GM23338 (cell line): ENCODE measurements at regions not wholly inside any gene's neighbourhood (a gene's known extent, or its start where the extent isn't known, plus 50 kb on each side); places are given as distances from the start of the nearest gene placed in this dataset.

Source experiments
- ATAC-seq: fragments of 200-7000 bp; cut with Tn5 transposase; 3 replicates; pipeline ENCODE4 v1.9.1; 2020
- DNase-seq: peaks from one replicate; pipeline ENCODE4 v3.0.0-alpha.2; 2015; ENCODE audit warnings: low spot score
- H2AFZ ChIP-seq: fragments of 200-600 bp; sonication (generic); 2 replicates; pipeline ENCODE4 v1.8.0; 2016; ENCODE audit warnings: antibody characterized with exemption, mild to moderate bottlenecking, moderate library complexity
- H3F3A ChIP-seq: fragments of 200-600 bp; sonication (generic); replicated peaks from 2 replicates; pipeline ENCODE4 v1.8.0; 2017; ENCODE audit warnings: antibody characterized with exemption, mixed run types, low read depth
- H3K27ac ChIP-seq: fragments of 200-600 bp; sonication (generic); 2 replicates; pipeline ENCODE4 v1.6.1; 2016; ENCODE audit warnings: low read depth
- H3K27me3 ChIP-seq: fragments of 200-600 bp; sonication (generic); 2 replicates; pipeline ENCODE4 v1.8.0; 2016; ENCODE audit warnings: mild to moderate bottlenecking, mixed run types, moderate library complexity; ENCODE audit not compliant: insufficient read depth
- H3K36me3 ChIP-seq: fragments of 200-600 bp; sonication (generic); 2 replicates; pipeline ENCODE4 v1.8.0; 2016; ENCODE audit warnings: mild to moderate bottlenecking; ENCODE audit not compliant: insufficient read depth
- H3K4me1 ChIP-seq: fragments of 200-600 bp; sonication (generic); 2 replicates; pipeline ENCODE4 v1.8.0; 2016; ENCODE audit warnings: mild to moderate bottlenecking, moderate library complexity; ENCODE audit not compliant: insufficient read depth
- H3K4me2 ChIP-seq: fragments of 200-600 bp; sonication (generic); 2 replicates; pipeline ENCODE4 v1.7.1; 2017; ENCODE audit warnings: mixed run types
- H3K4me3 ChIP-seq: fragments of 200-600 bp; sonication (generic); 2 replicates; pipeline ENCODE4 v1.6.1; 2016; ENCODE audit warnings: mixed run types
- H3K79me2 ChIP-seq: fragments of 200-600 bp; sonication (generic); replicated peaks from 2 replicates; pipeline ENCODE4 v1.8.0; 2017; ENCODE audit warnings: mild to moderate bottlenecking; ENCODE audit not compliant: insufficient read depth
- H3K9me2 ChIP-seq: fragments of 200-600 bp; sonication (generic); 2 replicates; pipeline ENCODE4 v1.8.0; 2017; ENCODE audit not compliant: insufficient read depth
- H4K20me1 ChIP-seq: fragments of 200-600 bp; sonication (generic); replicated peaks from 2 replicates; pipeline ENCODE4 v1.8.0; 2017; ENCODE audit warnings: mild to moderate bottlenecking; ENCODE audit not compliant: insufficient read depth
- H3K27ac Mint-ChIP-seq: 2 replicates; pipeline ENCODE4 v1.8.0; 2020; ENCODE audit warnings: inconsistent platforms, mild to moderate bottlenecking, moderate library complexity, mixed read lengths
- H3K27me3 Mint-ChIP-seq: 3 replicates; pipeline ENCODE4 v1.8.0; 2022; ENCODE audit warnings: low read depth, mild to moderate bottlenecking, moderate library complexity, mixed read lengths, inconsistent platforms; ENCODE audit not compliant: insufficient read depth, poor library complexity
- H3K36me3 Mint-ChIP-seq: 3 replicates; pipeline ENCODE4 v1.8.0; 2021; ENCODE audit warnings: low read depth, mild to moderate bottlenecking, inconsistent platforms, moderate library complexity, mixed read lengths
- H3K4me1 Mint-ChIP-seq: 3 replicates; pipeline ENCODE4 v1.8.0; 2020; ENCODE audit warnings: mild to moderate bottlenecking, inconsistent platforms, mixed read lengths
- H3K4me3 Mint-ChIP-seq: 3 replicates; pipeline ENCODE4 v1.8.0; 2021; ENCODE audit warnings: moderate library complexity, mild to moderate bottlenecking, inconsistent platforms, mixed read lengths
- H3K9me3 Mint-ChIP-seq: 3 replicates; pipeline ENCODE4 v1.8.0; 2020; ENCODE audit warnings: moderate library complexity, mild to moderate bottlenecking, inconsistent platforms, mixed read lengths
- CREB1 ChIP-seq: fragments of 250-450 bp; sonication (Bioruptor Pico); IDR thresholded peaks from 2 replicates; pipeline ENCODE4 v1.5.0; 2020; ENCODE audit warnings: low read depth, mild to moderate bottlenecking, moderate library complexity
- EZH2 ChIP-seq: fragments of 200-600 bp; sonication (generic); IDR thresholded peaks from one replicate; pipeline ENCODE4 v1.8.0; 2017; ENCODE audit warnings: antibody characterized with exemption, mild to moderate bottlenecking, low read depth; ENCODE audit not compliant: unreplicated experiment
- NANOG ChIP-seq: IDR thresholded peaks from 2 replicates; pipeline ENCODE4 v1.6.1; 2016; ENCODE audit warnings: antibody characterized with exemption, borderline replicate concordance
- POLR2AphosphoS5 ChIP-seq: IDR thresholded peaks from 2 replicates; pipeline ENCODE4 v1.6.1; 2016; ENCODE audit warnings: antibody characterized with exemption, low read depth
- STAT1 ChIP-seq: IDR thresholded peaks from one replicate; pipeline ENCODE4 v1.6.1; 2016; ENCODE audit warnings: antibody characterized with exemption; ENCODE audit not compliant: unreplicated experiment
- ZNF114 ChIP-seq: fragments of 250-450 bp; sonication (Bioruptor Pico); IDR thresholded peaks from 2 replicates; pipeline ENCODE4 v1.5.0; 2020; ENCODE audit warnings: mild to moderate bottlenecking, moderate library complexity
- ZNF331 ChIP-seq: fragments of 250-450 bp; sonication (Bioruptor Pico); IDR thresholded peaks from 2 replicates; pipeline ENCODE4 v1.5.0; 2020; ENCODE audit warnings: low read depth, mild to moderate bottlenecking, moderate library complexity
- ZNF462 ChIP-seq: fragments of 250-450 bp; sonication (Bioruptor Pico); IDR thresholded peaks from 2 replicates; pipeline ENCODE4 v1.5.0; 2020; ENCODE audit warnings: mild to moderate bottlenecking, moderate library complexity
- TF ChIP-seq, protein P1 (sequence below), 2 experiments: fragments of 200-600 bp in 1 of 2; sonication (generic) in 1 of 2; conservative IDR thresholded peaks; 2 replicates each; pipeline versions ENCODE4 v1.5.1 to v1.6.1; 2016 to 2017; ENCODE audit warnings: antibody characterized with exemption in 2 of 2, low read depth in 2 of 2, mild to moderate bottlenecking in 2 of 2, moderate library complexity in 1 of 2

- Histone ChIP-seq H3K4me2 (no peak overlapping the region), H3K27me3 (no peaks in the 10 kb centered on the region), H3K4me1 (no peaks in the 10 kb centered on the region), H4K20me1 (no peaks in the 10 kb centered on the region), H3K36me3 (no peaks in the 10 kb centered on the region), H3F3A (no peaks in the 10 kb centered on the region), H2AFZ (no peak overlapping the region), H3K4me3 (no peak overlapping the region), H3K27ac (no peak overlapping the region), H3K9me2 (no peaks in the 10 kb centered on the region), H3K79me2 (no peaks in the 10 kb centered on the region)
- Mint-ChIP-seq H3K9me3 (peaks cover 5% of the 10 kb centered on the region), H3K4me1 (peaks cover 9% of the 10 kb centered on the region), H3K4me3 (no peak overlapping the region), H3K27me3 (peaks cover 4% of the 10 kb centered on the region), H3K27ac (no peak overlapping the region), H3K36me3 (no peaks in the 10 kb centered on the region; the same call in 2 of the 3 replicates)
- no peak for DNase-seq
- no peak for TF ChIP-seq ZNF331
- no peak for TF ChIP-seq CREB1
- TF ChIP-seq, protein P1, sequence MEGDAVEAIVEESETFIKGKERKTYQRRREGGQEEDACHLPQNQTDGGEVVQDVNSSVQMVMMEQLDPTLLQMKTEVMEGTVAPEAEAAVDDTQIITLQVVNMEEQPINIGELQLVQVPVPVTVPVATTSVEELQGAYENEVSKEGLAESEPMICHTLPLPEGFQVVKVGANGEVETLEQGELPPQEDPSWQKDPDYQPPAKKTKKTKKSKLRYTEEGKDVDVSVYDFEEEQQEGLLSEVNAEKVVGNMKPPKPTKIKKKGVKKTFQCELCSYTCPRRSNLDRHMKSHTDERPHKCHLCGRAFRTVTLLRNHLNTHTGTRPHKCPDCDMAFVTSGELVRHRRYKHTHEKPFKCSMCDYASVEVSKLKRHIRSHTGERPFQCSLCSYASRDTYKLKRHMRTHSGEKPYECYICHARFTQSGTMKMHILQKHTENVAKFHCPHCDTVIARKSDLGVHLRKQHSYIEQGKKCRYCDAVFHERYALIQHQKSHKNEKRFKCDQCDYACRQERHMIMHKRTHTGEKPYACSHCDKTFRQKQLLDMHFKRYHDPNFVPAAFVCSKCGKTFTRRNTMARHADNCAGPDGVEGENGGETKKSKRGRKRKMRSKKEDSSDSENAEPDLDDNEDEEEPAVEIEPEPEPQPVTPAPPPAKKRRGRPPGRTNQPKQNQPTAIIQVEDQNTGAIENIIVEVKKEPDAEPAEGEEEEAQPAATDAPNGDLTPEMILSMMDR (conservative IDR thresholded peaks at IDR 0.05; ENCODE audit: low read depth in 2 of 2) = no peak
- TF ChIP-seq ZNF114 = no peak
- TF ChIP-seq NANOG = no peak
- no peak for TF ChIP-seq POLR2AphosphoS5
- TF ChIP-seq ZNF462 (CRISPR knock-in tag) = no peak
- TF ChIP-seq EZH2 = no peak
- TF ChIP-seq STAT1 = no peak
- no peak for ATAC-seq
Measured at GRCh38 chr2:238649123-238649522, 198.8 kb upstream of the TWIST2 start.
